ENCODE measurements at regions not wholly inside any gene's neighbourhood (a gene's known extent, or its start where the extent isn't known, plus 50 kb on each side); places are given as distances from the start of the nearest gene placed in this dataset.
"Not testable (repeated sequence)": the region's sequence is repeated elsewhere in the genome, so short reads cannot be mapped to it uniquely, and the experiment has no call there.

DNA sequence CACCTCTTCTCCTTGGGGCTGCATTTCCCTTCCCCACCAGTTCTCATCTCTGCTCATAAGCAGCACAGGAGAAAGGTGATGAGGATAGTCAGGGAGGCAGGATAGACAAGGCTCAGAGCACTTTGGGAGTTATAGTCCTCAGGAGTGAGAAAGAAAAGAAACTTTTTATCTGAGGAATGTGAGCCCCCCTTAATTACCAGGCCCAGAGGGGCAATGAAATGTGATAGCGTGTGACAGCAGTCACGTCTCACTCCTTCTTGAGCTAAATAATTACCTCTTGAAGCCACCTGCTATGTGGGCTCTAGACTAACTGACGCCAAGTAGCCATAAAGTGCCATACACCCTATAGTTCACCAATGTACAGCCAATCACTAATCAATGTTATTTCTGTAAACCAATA is 105.8 kb downstream of the SPP2 start:
- Histone ChIP-seq H3K27me3 (ENCODE audit: low read length) (no peaks in the 10 kb centered on the region), H2AFZ (ENCODE audit: low read length) (no peak overlapping the region), H3K4me2 (ENCODE audit: low read depth, low read length, poor library complexity, severe bottlenecking) (no peak overlapping the region), H3K4me3 (ENCODE audit: low read length) (no peak overlapping the region), H4K20me1 (ENCODE audit: insufficient read depth, low read depth, low read length) (no peaks in the 10 kb centered on the region), H3K9ac (ENCODE audit: low read length) (no peak overlapping the region), H3K9me3 (ENCODE audit: low read length) (no peaks in the 10 kb centered on the region), H3K9me2 (replicated peaks; ENCODE audit: insufficient read depth, low read length) (no peaks in the 10 kb centered on the region), H3K27ac (ENCODE audit: low read length) (no peak overlapping the region), H3K79me2 (ENCODE audit: low read length) (no peaks in the 10 kb centered on the region), H3K4me1 (ENCODE audit: low read length) (no peaks in the 10 kb centered on the region), H3K36me3 (ENCODE audit: insufficient read depth, low read length) (no peaks in the 10 kb centered on the region)
- DNase-seq, result no peak

DNA sequence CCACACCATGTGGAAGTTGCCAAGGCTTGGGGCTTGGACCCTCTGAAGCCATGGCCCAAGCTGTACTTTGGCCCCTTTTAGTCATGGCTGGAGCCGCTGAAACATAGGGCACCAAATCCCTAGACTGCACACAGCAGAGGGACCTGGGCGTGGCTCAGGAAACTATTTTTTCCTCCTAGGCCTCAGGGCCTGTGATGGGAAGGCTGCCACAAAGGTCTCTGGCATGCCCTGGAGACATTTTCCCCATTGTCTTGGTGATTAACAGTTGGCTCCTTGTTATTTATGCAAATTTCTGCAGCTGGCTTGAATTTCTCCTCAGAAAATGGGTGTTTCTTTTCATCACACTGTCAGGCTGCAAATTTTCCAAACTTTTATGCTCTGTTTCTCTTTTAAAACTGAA is 102.3 kb downstream of the SPP2 start:
- H3K4me1 ChIP-seq (ENCODE audit: low read length); H3K4me3 ChIP-seq (ENCODE audit: low read length); H3K79me2 ChIP-seq (ENCODE audit: low read length); H3K9me2 ChIP-seq (replicated peaks; ENCODE audit: insufficient read depth, low read length); H4K20me1 ChIP-seq (ENCODE audit: insufficient read depth, low read depth, low read length); H3K9me3 ChIP-seq (ENCODE audit: low read length); H2AFZ ChIP-seq (ENCODE audit: low read length); H3K36me3 ChIP-seq (ENCODE audit: insufficient read depth, low read length); H3K4me2 ChIP-seq (ENCODE audit: low read depth, low read length, poor library complexity, severe bottlenecking); H3K9ac ChIP-seq (ENCODE audit: low read length); DNase-seq; H3K27ac ChIP-seq (ENCODE audit: low read length); H3K27me3 ChIP-seq (ENCODE audit: low read length): not testable (repeated sequence)

DNA sequence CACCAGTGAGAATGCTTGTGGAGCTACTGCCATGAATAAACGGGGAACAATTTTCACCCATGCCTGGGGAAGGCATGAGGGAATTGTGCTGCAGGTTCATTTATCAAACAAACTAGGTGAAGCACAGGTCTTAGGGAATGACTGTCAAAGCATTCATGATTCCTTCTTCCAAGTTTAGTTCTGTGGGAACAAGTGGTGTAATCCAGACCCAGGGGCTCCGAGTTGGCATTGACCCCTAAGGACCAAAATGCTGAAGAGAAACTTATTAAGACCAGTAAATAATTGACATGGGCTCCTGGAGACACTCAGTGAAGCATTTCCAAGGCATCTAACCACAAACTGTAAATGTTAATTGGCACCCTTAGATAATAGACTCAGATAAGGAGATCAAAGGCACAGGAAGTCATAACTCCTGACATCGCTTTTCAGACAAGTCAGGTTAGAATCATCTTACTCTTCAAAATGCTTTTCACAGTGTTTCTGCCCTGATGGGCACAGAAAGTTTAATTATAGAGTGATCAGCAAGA is 96.9 kb downstream of the SPP2 start:
- H3K9ac ChIP-seq (ENCODE audit: low read length), result no peak overlapping the region

DNA sequence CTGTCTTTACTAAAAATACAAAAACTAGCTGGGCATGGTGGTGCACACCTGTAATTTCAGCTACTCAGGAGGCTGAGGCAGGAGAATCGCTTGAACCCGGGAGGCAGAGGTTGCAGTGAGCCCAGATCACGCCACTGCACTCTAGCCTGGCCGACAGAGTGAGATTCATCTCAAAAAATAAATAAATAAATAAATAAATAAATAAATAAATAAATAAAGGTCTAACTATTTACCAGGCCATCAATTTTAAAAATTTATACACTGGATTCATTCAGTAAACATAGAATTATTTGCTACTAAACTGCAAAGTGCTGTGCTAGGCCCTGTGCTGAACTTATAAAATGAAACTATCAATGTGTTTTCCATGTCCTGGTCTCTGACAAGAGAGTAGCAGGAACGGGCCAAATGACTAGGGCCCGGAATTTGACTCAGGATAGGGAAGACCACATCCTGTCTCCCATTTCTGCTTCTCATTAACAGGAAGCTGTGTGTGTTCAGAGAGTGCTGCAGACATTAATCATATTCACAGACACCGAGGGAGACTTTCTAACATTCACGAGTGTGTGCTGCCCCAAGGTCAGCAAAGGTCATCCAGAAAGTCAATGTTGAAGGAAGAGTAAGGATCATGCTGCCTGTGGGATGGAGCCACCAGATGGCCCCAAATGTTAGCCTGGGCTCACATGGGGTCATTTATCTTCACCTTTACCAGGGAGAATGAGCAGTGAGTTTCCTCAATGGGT is 95.8 kb downstream of the SPP2 start:
- Histone ChIP-seq H3K9me3 (ENCODE audit: low read length) (no peaks in the 10 kb centered on the region), H4K20me1 (ENCODE audit: insufficient read depth, low read depth, low read length) (no peaks in the 10 kb centered on the region), H3K4me2 (ENCODE audit: low read depth, low read length, poor library complexity, severe bottlenecking) (no peak overlapping the region), H3K4me3 (ENCODE audit: low read length) (no peak overlapping the region), H3K27me3 (ENCODE audit: low read length) (no peaks in the 10 kb centered on the region), H3K9ac (ENCODE audit: low read length) (no peak overlapping the region), H3K9me2 (replicated peaks; ENCODE audit: insufficient read depth, low read length) (no peaks in the 10 kb centered on the region), H3K36me3 (ENCODE audit: insufficient read depth, low read length) (no peaks in the 10 kb centered on the region), H3K27ac (ENCODE audit: low read length) (no peak overlapping the region), H3K79me2 (ENCODE audit: low read length) (no peaks in the 10 kb centered on the region), H3K4me1 (ENCODE audit: low read length) (no peaks in the 10 kb centered on the region), H2AFZ (ENCODE audit: low read length) (no peak overlapping the region)
- no peak for DNase-seq

More for the DNA sequence above, 96.9 kb downstream of the SPP2 start:
- H3K4me3 ChIP-seq (ENCODE audit: low read length), result no peak overlapping the region
- no peaks in the 10 kb centered on the region for H3K4me1 ChIP-seq (ENCODE audit: low read length)
- H4K20me1 ChIP-seq (ENCODE audit: insufficient read depth, low read depth, low read length), result no peaks in the 10 kb centered on the region
- H3K9me2 ChIP-seq (replicated peaks; ENCODE audit: insufficient read depth, low read length), result no peaks in the 10 kb centered on the region
- H3K9me3 ChIP-seq (ENCODE audit: low read length), result no peaks in the 10 kb centered on the region
- H2AFZ ChIP-seq (ENCODE audit: low read length), result no peak overlapping the region
- no peaks in the 10 kb centered on the region for H3K79me2 ChIP-seq (ENCODE audit: low read length)
- H3K27me3 ChIP-seq (ENCODE audit: low read length), result no peaks in the 10 kb centered on the region
- no peak overlapping the region for H3K4me2 ChIP-seq (ENCODE audit: low read depth, low read length, poor library complexity, severe bottlenecking)
- H3K27ac ChIP-seq (ENCODE audit: low read length), result no peak overlapping the region
- DNase-seq, result no peak
- H3K36me3 ChIP-seq (ENCODE audit: insufficient read depth, low read length), result no peaks in the 10 kb centered on the region

DNA sequence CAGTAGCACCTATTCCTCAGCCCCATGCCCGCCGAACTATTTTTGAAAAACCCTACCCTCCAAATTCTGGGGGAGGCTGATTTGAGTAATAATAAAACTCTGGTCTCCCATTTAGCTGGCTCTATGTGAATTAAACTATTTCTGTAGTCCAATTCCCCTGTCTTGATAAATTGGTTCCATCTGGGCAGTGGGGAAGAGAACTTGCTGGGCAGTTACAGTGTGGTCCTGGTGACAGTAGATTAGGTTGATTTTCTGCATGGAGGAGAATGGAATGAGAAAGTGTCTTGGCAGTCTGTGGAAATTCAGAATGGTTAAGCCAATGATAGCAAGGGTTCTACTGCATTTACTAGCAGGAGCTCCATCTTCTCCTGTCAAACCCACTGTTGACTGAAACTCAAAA is 95.0 kb downstream of the SPP2 start:
- Histone ChIP-seq H2AFZ (ENCODE audit: low read length) (no peak overlapping the region), H4K20me1 (ENCODE audit: insufficient read depth, low read depth, low read length) (no peaks in the 10 kb centered on the region), H3K27ac (ENCODE audit: low read length) (no peak overlapping the region), H3K4me1 (ENCODE audit: low read length) (no peaks in the 10 kb centered on the region), H3K4me2 (ENCODE audit: low read depth, low read length, poor library complexity, severe bottlenecking) (no peak overlapping the region), H3K79me2 (ENCODE audit: low read length) (no peaks in the 10 kb centered on the region), H3K9me3 (ENCODE audit: low read length) (no peaks in the 10 kb centered on the region), H3K27me3 (ENCODE audit: low read length) (peaks cover 1% of the 10 kb centered on the region; the same call in 1 of the 2 replicates), H3K9ac (ENCODE audit: low read length) (no peak overlapping the region), H3K9me2 (replicated peaks; ENCODE audit: insufficient read depth, low read length) (no peaks in the 10 kb centered on the region), H3K4me3 (ENCODE audit: low read length) (no peak overlapping the region), H3K36me3 (ENCODE audit: insufficient read depth, low read length) (no peaks in the 10 kb centered on the region)
- DNase-seq, result no peak

DNA sequence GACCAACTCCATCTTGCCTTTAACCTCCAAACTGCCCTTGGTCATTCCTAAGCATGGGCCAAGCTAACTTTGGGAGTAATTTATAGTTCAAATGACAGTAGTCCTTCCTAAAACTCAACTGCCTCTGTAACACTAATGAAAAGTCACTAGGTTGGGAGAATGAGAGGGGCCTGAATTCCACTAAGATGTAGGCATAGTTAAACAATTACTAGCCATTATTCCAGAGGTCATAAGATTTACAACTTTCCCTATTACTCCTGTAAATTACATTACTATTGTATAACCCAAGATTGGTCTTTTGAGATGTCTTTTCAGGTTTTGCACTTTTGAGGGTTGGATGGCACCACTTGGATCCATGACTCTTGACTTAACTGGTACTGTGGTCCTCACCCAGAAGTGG is 94.6 kb downstream of the SPP2 start:
- no peak overlapping the region for H3K9ac ChIP-seq (ENCODE audit: low read length)
- no peaks in the 10 kb centered on the region for H4K20me1 ChIP-seq (ENCODE audit: insufficient read depth, low read depth, low read length)
- no peaks in the 10 kb centered on the region for H3K4me1 ChIP-seq (ENCODE audit: low read length)
- no peaks in the 10 kb centered on the region for H3K9me3 ChIP-seq (ENCODE audit: low read length)
- H3K9me2 ChIP-seq (replicated peaks; ENCODE audit: insufficient read depth, low read length), result no peaks in the 10 kb centered on the region
- no peak overlapping the region for H3K4me2 ChIP-seq (ENCODE audit: low read depth, low read length, poor library complexity, severe bottlenecking)
- no peak overlapping the region for H2AFZ ChIP-seq (ENCODE audit: low read length)
- no peak overlapping the region for H3K27ac ChIP-seq (ENCODE audit: low read length)
- H3K79me2 ChIP-seq (ENCODE audit: low read length), result no peaks in the 10 kb centered on the region
- DNase-seq, result no peak
- H3K4me3 ChIP-seq (ENCODE audit: low read length), result no peak overlapping the region
- peaks cover 3% of the 10 kb centered on the region; the same call in 1 of the 2 replicates for H3K27me3 ChIP-seq (ENCODE audit: low read length)
- no peaks in the 10 kb centered on the region for H3K36me3 ChIP-seq (ENCODE audit: insufficient read depth, low read length)

DNA sequence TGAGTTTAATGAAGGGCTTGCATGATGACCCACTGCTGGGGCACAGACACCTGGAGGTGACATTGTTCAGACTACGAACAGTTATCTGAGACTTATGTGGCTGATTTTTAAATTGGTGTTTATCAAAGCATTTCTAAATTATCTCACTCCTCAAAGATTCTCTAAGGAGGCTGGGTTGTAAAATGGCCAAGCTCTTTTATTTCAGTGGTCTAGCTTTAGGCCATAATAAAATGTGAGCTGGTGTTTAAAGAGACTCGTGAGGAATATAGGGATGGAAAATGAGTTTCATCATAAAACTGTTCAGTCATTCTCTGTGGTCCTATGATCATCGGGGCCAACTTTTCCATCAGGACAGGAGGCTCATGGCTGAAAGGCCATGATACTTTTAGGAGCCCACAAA is 93.4 kb downstream of the SPP2 start:
- Histone ChIP-seq H3K4me1 (ENCODE audit: low read length) (no peaks in the 10 kb centered on the region), H2AFZ (ENCODE audit: low read length) (no peak overlapping the region), H3K9ac (ENCODE audit: low read length) (no peak overlapping the region), H3K9me3 (ENCODE audit: low read length) (no peaks in the 10 kb centered on the region), H3K27me3 (ENCODE audit: low read length) (peaks cover 3% of the 10 kb centered on the region; the same call in 1 of the 2 replicates), H3K79me2 (ENCODE audit: low read length) (no peaks in the 10 kb centered on the region), H3K27ac (ENCODE audit: low read length) (no peak overlapping the region), H3K4me3 (ENCODE audit: low read length) (no peak overlapping the region), H3K4me2 (ENCODE audit: low read depth, low read length, poor library complexity, severe bottlenecking) (no peak overlapping the region), H3K36me3 (ENCODE audit: insufficient read depth, low read length) (no peaks in the 10 kb centered on the region), H4K20me1 (ENCODE audit: insufficient read depth, low read depth, low read length) (no peaks in the 10 kb centered on the region), H3K9me2 (replicated peaks; ENCODE audit: insufficient read depth, low read length) (no peaks in the 10 kb centered on the region)
- DNase-seq, result no peak

DNA sequence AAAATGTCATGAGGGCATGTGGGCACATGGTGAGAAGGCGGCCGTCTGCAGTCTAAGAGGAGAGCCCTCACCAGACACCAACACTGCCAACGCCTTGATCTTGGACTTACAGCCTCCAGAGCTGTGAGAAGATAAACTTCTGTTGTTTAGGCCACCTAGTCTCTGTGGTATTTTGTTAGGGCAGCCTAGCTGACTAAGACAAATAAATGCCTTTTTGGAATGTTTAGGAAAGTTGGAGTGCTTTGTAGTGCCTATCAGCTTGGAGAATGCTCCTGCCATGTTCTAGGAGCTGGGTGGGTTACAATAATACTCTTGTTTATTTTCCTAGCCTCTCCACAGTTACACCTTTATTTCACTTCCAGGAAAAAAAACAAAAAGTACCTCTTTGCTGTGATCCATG is 92.0 kb downstream of the SPP2 start:
- DNase-seq, result no peak
- Histone ChIP-seq H3K9me2 (replicated peaks; ENCODE audit: insufficient read depth, low read length) (no peaks in the 10 kb centered on the region), H3K4me2 (ENCODE audit: low read depth, low read length, poor library complexity, severe bottlenecking) (no peak overlapping the region)

More for the DNA sequence above, 92.0 kb downstream of the SPP2 start:
- H3K79me2 ChIP-seq (ENCODE audit: low read length), result no peaks in the 10 kb centered on the region
- no peaks in the 10 kb centered on the region for H3K9me3 ChIP-seq (ENCODE audit: low read length)
- peaks cover 3% of the 10 kb centered on the region; the same call in 1 of the 2 replicates for H3K27me3 ChIP-seq (ENCODE audit: low read length)
- H3K4me1 ChIP-seq (ENCODE audit: low read length), result no peaks in the 10 kb centered on the region
- H3K27ac ChIP-seq (ENCODE audit: low read length), result no peak overlapping the region
- H2AFZ ChIP-seq (ENCODE audit: low read length), result no peak overlapping the region
- no peaks in the 10 kb centered on the region for H4K20me1 ChIP-seq (ENCODE audit: insufficient read depth, low read depth, low read length)
- no peak overlapping the region for H3K9ac ChIP-seq (ENCODE audit: low read length)
- no peak overlapping the region for H3K4me3 ChIP-seq (ENCODE audit: low read length)
- H3K36me3 ChIP-seq (ENCODE audit: insufficient read depth, low read length), result no peaks in the 10 kb centered on the region
